ENCODE measurements at regions not wholly inside any gene's neighbourhood (a gene's known extent, or its start where the extent isn't known, plus 50 kb on each side); places are given as distances from the start of the nearest gene placed in this dataset.

DNA sequence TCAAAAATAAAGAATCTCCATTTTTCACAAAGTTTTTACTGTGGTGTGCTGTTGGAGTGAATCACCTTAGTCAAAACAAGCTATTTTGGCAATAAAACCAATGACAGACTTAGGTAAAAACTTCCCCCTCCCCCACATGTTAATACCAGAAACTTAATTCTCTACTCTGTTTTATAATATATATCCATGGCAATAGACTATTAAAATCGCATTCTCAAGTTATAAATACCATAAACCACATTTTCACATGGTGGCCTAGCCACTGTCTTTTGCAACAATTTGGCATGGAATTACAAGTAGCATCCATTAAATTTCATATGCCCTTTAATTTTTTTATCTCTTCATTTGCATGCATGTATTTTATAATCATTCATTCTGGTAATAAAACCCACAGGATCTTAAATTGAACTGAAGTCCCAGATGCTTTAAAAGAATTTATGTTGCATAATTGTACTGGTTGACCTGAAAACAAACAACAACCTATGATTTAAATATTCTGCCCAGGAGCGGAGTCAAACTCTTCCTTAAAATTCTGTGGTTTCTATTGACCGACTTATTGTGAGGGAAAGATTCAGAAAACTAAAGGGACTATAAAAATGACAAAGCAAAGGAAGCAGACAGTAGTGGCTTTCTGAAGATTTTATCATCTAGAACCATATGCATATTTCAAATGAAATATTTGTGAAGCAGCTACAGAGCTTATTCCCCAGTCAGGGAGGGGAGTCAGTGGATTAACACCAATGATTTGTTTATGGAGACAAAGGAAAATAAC is 229.0 kb upstream of the TBL1XR1 start:
- peaks cover 30% of the 10 kb centered on the region for H3K4me1 Mint-ChIP-seq
- POLR2A ChIA-PET: interaction anchor here (0.7 to 2.5 kb wide), 9 partner anchors 16 to 230 kb away, joined by 3 to 19 read pairs (median 5); partner anchors contain the start of gene TBL1XR1
- H3K4me3 Mint-ChIP-seq: no peak overlapping the region
- H3K27ac Mint-ChIP-seq: peak overlapping the region; percentile 73
- H3K9me3 Mint-ChIP-seq: no peaks in the 10 kb centered on the region
- peaks cover 6% of the 10 kb centered on the region for H3K27me3 Mint-ChIP-seq
- CTCF ChIA-PET: interaction anchor here (0.6 to 0.9 kb wide), 4 partner anchors 11 to 375 kb away, joined by 3 read pairs; no protein-coding TSS in a partner anchor
- no peaks in the 10 kb centered on the region for H3K36me3 Mint-ChIP-seq (ENCODE audit: low read depth)
- no peak for DNase-seq

GRCh38 chr3:177426878-177427495 is 229.7 kb upstream of the TBL1XR1 start:
- CTCF ChIA-PET: interaction anchor here (0.6 kb wide), 3 partner anchors 12 to 352 kb away, joined by 3 read pairs; no protein-coding TSS in a partner anchor
- Mint-ChIP-seq H3K4me3 (peak overlapping the region; percentile 56), H3K9me3 (no peaks in the 10 kb centered on the region), H3K27me3 (peaks cover 6% of the 10 kb centered on the region), H3K27ac (peak overlapping the region; percentile 73), H3K36me3 (ENCODE audit: low read depth) (no peaks in the 10 kb centered on the region), H3K4me1 (peaks cover 26% of the 10 kb centered on the region)
- DNase-seq: peak; percentile 65
- POLR2A ChIA-PET: interaction anchor here (0.7 to 2.5 kb wide), 9 partner anchors 16 to 253 kb away, joined by 3 to 19 read pairs (median 5); partner anchors contain the start of gene TBL1XR1

- H3K27me3 Mint-ChIP-seq: peaks cover 6% of the 10 kb centered on the region
- H3K4me1 Mint-ChIP-seq: peaks cover 24% of the 10 kb centered on the region
- H3K4me3 Mint-ChIP-seq: peak overlapping the region; percentile 56
- no peaks in the 10 kb centered on the region for H3K9me3 Mint-ChIP-seq
- POLR2A ChIA-PET: interaction anchor here (0.6 to 2.5 kb wide), 8 partner anchors 22 to 466 kb away, joined by 3 to 19 read pairs (median 6); partner anchors contain the start of gene TBL1XR1
- CTCF ChIA-PET: no interaction called here
- no peaks in the 10 kb centered on the region for H3K36me3 Mint-ChIP-seq (ENCODE audit: low read depth)
- peak; percentile 26 for DNase-seq
- peak overlapping the region; percentile 73 for H3K27ac Mint-ChIP-seq
Measured at GRCh38 chr3:177427540-177427939, 230.3 kb upstream of the TBL1XR1 start.

- peak overlapping the region; percentile 16 for H3K27ac Mint-ChIP-seq
- no peaks in the 10 kb centered on the region for H3K9me3 Mint-ChIP-seq
- H3K4me3 Mint-ChIP-seq: no peak overlapping the region
- H3K4me1 Mint-ChIP-seq: peaks cover 24% of the 10 kb centered on the region
- H3K27me3 Mint-ChIP-seq: peaks cover 6% of the 10 kb centered on the region
- CTCF ChIA-PET: no interaction called here
- DNase-seq: no peak
- POLR2A ChIA-PET: no interaction called here
- no peaks in the 10 kb centered on the region for H3K36me3 Mint-ChIP-seq (ENCODE audit: low read depth)
Measured at GRCh38 chr3:177429079-177429478, 231.8 kb upstream of the TBL1XR1 start.

GRCh38 chr3:177429771-177430170 is 232.5 kb upstream of the TBL1XR1 start:
- POLR2A ChIA-PET: no interaction called here
- no peak overlapping the region for H3K4me3 Mint-ChIP-seq
- no peaks in the 10 kb centered on the region for H3K36me3 Mint-ChIP-seq (ENCODE audit: low read depth)
- peaks cover 24% of the 10 kb centered on the region for H3K4me1 Mint-ChIP-seq
- H3K27ac Mint-ChIP-seq: no peak overlapping the region
- no peaks in the 10 kb centered on the region for H3K9me3 Mint-ChIP-seq
- H3K27me3 Mint-ChIP-seq: peaks cover 6% of the 10 kb centered on the region
- DNase-seq: no peak
- CTCF ChIA-PET: no interaction called here

GRCh38 chr3:177430653-177431052 is 233.4 kb upstream of the TBL1XR1 start:
- ChIA-PET POLR2A (no interaction called here), CTCF (no interaction called here)
- Mint-ChIP-seq H3K27me3 (peaks cover 6% of the 10 kb centered on the region), H3K9me3 (no peaks in the 10 kb centered on the region), H3K4me1 (peaks cover 24% of the 10 kb centered on the region), H3K4me3 (no peak overlapping the region), H3K36me3 (ENCODE audit: low read depth) (no peaks in the 10 kb centered on the region), H3K27ac (no peak overlapping the region)
- DNase-seq: no peak

- ChIA-PET POLR2A (interaction anchor here (0.6 kb wide), 1 partner anchor 186 kb away, joined by 3 read pairs; no protein-coding TSS in a partner anchor), CTCF (interaction anchor here (0.6 to 1.5 kb wide), 2 partner anchors 17 to 272 kb away, joined by 3 to 7 read pairs; no protein-coding TSS in a partner anchor)
- no peaks in the 10 kb centered on the region for H3K9me3 Mint-ChIP-seq
- H3K4me1 Mint-ChIP-seq: peaks cover 18% of the 10 kb centered on the region
- peaks cover 6% of the 10 kb centered on the region for H3K27me3 Mint-ChIP-seq
- no peaks in the 10 kb centered on the region for H3K36me3 Mint-ChIP-seq (ENCODE audit: low read depth)
- no peak overlapping the region for H3K4me3 Mint-ChIP-seq
- DNase-seq: no peak
- no peak overlapping the region for H3K27ac Mint-ChIP-seq
Measured at GRCh38 chr3:177431525-177432176, 234.4 kb upstream of the TBL1XR1 start.

GRCh38 chr3:177435301-177435700 is 238.0 kb upstream of the TBL1XR1 start:
- CTCF ChIA-PET: interaction anchor here (0.9 kb wide), 1 partner anchor 13 kb away, joined by 4 read pairs; no protein-coding TSS in a partner anchor
- Mint-ChIP-seq H3K9me3 (no peaks in the 10 kb centered on the region), H3K36me3 (ENCODE audit: low read depth) (no peaks in the 10 kb centered on the region), H3K27ac (no peak overlapping the region), H3K4me1 (no peaks in the 10 kb centered on the region), H3K27me3 (peaks cover 2% of the 10 kb centered on the region), H3K4me3 (no peak overlapping the region)
- DNase-seq: no peak
- POLR2A ChIA-PET: no interaction called here

GRCh38 chr3:177437513-177438337 is 240.4 kb upstream of the TBL1XR1 start:
- Mint-ChIP-seq H3K9me3 (no peaks in the 10 kb centered on the region), H3K27me3 (no peaks in the 10 kb centered on the region), H3K27ac (no peak overlapping the region), H3K4me3 (no peak overlapping the region), H3K36me3 (ENCODE audit: low read depth) (no peaks in the 10 kb centered on the region), H3K4me1 (no peaks in the 10 kb centered on the region)
- ChIA-PET CTCF (no interaction called here), POLR2A (interaction anchor here (1.3 kb wide), 1 partner anchor 11 kb away, joined by 3 read pairs; no protein-coding TSS in a partner anchor)
- DNase-seq: no peak

DNA sequence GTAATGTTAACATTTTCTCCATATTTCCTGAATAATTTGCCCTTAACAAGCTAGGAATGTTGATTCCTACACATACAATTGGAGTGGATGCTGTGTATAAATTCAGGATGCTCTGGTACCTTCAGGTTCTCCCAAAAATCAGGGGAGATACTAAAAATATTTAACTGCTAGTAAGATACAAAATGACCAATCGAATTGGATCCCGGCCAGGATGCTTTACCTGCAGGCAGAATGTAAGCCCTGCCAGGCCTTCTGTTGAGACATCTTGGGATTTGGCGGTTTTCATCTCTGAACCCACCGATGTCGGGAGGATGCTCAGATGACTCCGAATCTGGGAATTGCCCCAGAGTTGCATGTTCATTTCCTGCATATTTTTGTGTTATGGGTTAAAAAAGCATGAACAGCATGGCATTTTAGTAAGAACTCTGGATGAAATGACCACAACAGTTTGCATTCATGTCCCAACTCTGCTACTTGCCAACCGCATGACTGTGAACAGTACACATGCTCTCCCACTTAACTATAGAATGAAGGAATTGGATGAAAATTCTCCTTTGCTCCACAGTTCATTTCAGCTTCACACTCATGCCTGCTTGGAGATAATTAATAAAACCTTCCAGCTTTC is 241.4 kb upstream of the TBL1XR1 start:
- CTCF ChIA-PET: no interaction called here
- POLR2A ChIA-PET: interaction anchor here (0.5 to 1.3 kb wide), 2 partner anchors 10 to 121 kb away, joined by 3 read pairs; no protein-coding TSS in a partner anchor
- no peaks in the 10 kb centered on the region for H3K4me1 Mint-ChIP-seq
- no peak overlapping the region for H3K4me3 Mint-ChIP-seq
- DNase-seq: no peak
- no peaks in the 10 kb centered on the region for H3K27me3 Mint-ChIP-seq
- no peaks in the 10 kb centered on the region for H3K36me3 Mint-ChIP-seq (ENCODE audit: low read depth)
- H3K27ac Mint-ChIP-seq: no peak overlapping the region
- no peaks in the 10 kb centered on the region for H3K9me3 Mint-ChIP-seq

GRCh38 chr3:177439694-177440269 is 242.5 kb upstream of the TBL1XR1 start:
- Mint-ChIP-seq H3K4me1 (no peaks in the 10 kb centered on the region), H3K27ac (no peak overlapping the region), H3K9me3 (no peaks in the 10 kb centered on the region), H3K36me3 (ENCODE audit: low read depth) (no peaks in the 10 kb centered on the region), H3K27me3 (no peaks in the 10 kb centered on the region), H3K4me3 (no peak overlapping the region)
- CTCF ChIA-PET: no interaction called here
- POLR2A ChIA-PET: no interaction called here
- DNase-seq: no peak
